ENCODE measurements at regions not wholly inside any gene's neighbourhood (a gene's known extent, or its start where the extent isn't known, plus 50 kb on each side); places are given as distances from the start of the nearest gene placed in this dataset.
A peak's percentile ranks its signal among the peaks of the same experiment; 100 is the strongest.

- Histone ChIP-seq H3K27me3 (peaks cover 0 to 11% (median 0%) of the 10 kb centered on the region in 4 donors), H3K4me3 (no peak overlapping the region), H3K27ac (no peak overlapping the region), H3K4me1 (no peaks in the 10 kb centered on the region), H3K36me3 (no peaks in the 10 kb centered on the region), H3K9me3 (no peaks in the 10 kb centered on the region)
- WGBS, 2 donors, result 76 to 84% methylated on average over 11 of the region's 11 CpGs
- no peak for FAIRE-seq
- intact Hi-C loops (cut with DNase I), result no loop called here
- DNase-seq, result peak in 2 of 6 donors; percentile 25 to 42
- ATAC-seq, result no peak
- TF ChIP-seq, protein P1, sequence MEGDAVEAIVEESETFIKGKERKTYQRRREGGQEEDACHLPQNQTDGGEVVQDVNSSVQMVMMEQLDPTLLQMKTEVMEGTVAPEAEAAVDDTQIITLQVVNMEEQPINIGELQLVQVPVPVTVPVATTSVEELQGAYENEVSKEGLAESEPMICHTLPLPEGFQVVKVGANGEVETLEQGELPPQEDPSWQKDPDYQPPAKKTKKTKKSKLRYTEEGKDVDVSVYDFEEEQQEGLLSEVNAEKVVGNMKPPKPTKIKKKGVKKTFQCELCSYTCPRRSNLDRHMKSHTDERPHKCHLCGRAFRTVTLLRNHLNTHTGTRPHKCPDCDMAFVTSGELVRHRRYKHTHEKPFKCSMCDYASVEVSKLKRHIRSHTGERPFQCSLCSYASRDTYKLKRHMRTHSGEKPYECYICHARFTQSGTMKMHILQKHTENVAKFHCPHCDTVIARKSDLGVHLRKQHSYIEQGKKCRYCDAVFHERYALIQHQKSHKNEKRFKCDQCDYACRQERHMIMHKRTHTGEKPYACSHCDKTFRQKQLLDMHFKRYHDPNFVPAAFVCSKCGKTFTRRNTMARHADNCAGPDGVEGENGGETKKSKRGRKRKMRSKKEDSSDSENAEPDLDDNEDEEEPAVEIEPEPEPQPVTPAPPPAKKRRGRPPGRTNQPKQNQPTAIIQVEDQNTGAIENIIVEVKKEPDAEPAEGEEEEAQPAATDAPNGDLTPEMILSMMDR (IDR thresholded peaks at IDR 0.05), result no peak
Measured at GRCh38 chr9:134505032-134505431, 136.6 kb upstream of the COL5A1 start.

DNA sequence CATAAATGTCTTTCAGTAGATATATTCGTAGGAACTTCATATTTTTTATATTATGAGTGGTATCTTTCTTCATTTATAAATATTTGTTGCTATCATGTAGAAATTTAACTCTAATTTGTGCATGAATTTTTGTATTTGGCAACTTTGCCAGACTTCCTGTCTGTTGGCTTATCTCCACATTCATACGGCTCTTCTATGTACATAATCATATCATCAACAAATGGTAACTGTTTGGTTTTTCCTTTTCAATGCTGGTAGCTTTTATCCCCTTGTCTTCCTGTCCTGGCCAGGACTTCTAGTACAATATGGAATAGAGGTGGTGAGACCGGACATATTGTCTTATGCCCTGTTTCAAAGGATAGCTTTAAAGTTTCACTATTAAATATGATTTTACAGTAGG, 132.3 kb upstream of the COL5A1 start:
- H3K4me1 ChIP-seq, result no peaks in the 10 kb centered on the region
- H3K27me3 ChIP-seq, result peaks cover 0 to 2% (median 0%) of the 10 kb centered on the region in 4 donors
- 45 to 52% methylated on average over 3 of the region's 3 CpGs for WGBS, 2 donors
- TF ChIP-seq, protein P1 (IDR thresholded peaks at IDR 0.05), result no peak
- intact Hi-C loops (cut with DNase I), result no loop called here
- no peak for ATAC-seq
- no peak for FAIRE-seq
- DNase-seq, result no peak
- no peak overlapping the region for H3K4me3 ChIP-seq
- no peaks in the 10 kb centered on the region for H3K36me3 ChIP-seq
- H3K9me3 ChIP-seq, result no peaks in the 10 kb centered on the region
- no peak overlapping the region for H3K27ac ChIP-seq

DNA sequence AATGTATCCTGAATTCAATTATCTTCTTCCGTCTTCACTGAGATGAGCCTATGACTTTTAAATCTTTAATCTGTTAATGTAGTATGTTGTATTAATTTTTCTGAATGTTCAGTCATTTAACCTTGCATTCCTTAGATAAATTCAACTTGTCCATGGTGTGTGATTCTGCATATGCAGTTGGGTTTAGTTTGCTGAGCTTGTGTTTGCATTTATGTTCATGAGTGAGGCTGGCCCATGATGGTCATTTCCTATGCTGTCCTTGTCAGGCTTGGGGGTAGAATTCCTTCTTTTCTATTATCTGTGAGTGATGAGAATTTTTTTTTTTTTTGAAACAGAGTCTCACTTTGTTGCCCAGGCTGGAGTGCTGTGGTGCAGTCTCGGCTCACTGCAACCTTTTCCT, 131.8 kb upstream of the COL5A1 start:
- TF ChIP-seq, protein P1 (IDR thresholded peaks at IDR 0.05), result no peak
- no peak overlapping the region for H3K4me3 ChIP-seq
- peaks cover 0 to 2% (median 0%) of the 10 kb centered on the region in 4 donors for H3K27me3 ChIP-seq
- FAIRE-seq (no peak), DNase-seq (no peak), ATAC-seq (no peak)
- no peaks in the 10 kb centered on the region for H3K4me1 ChIP-seq
- H3K36me3 ChIP-seq, result no peaks in the 10 kb centered on the region
- intact Hi-C loops (cut with DNase I), result no loop called here
- no peaks in the 10 kb centered on the region for H3K9me3 ChIP-seq
- no peak overlapping the region for H3K27ac ChIP-seq
- WGBS, 2 donors, result 79 to 88% methylated on average over 2 of the region's 2 CpGs

DNA sequence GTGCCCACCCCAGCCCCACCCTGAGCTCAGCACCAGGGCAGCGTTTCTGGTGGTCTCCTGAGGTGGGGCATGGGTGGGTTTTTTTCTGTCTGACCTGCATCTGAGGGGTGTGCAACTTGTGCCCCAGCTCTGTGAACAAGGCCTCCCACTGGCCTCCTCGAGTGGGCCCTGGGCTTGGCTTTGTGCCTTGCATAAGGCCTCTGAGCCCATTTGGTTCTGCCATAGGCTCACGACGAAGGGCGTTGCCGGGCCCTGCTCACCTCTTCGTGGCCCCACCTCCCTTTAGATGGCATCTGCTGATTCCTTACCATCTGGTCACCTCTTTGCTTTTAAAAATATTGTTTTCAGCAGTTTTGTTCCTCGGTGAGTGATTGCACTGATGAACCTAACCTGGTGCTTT, 127.1 kb upstream of the COL5A1 start:
- Histone ChIP-seq H3K4me1 (no peaks in the 10 kb centered on the region), H3K27me3 (no peaks in the 10 kb centered on the region), H3K36me3 (no peaks in the 10 kb centered on the region), H3K27ac (no peak overlapping the region), H3K9me3 (no peaks in the 10 kb centered on the region), H3K4me3 (no peak overlapping the region)
- TF ChIP-seq, protein P1 (IDR thresholded peaks at IDR 0.05), result no peak
- FAIRE-seq (no peak), ATAC-seq (no peak), DNase-seq (peak in 1 of 6 donors; percentile 20)
- WGBS, 2 donors, result 78 to 81% methylated on average over 8 of the region's 8 CpGs
- intact Hi-C loops (cut with DNase I), result no loop called here

GRCh38 chr9:134515026-134515821, 126.4 kb upstream of the COL5A1 start:
- 55 to 67% methylated on average over 14 of the region's 14 CpGs for WGBS, 2 donors
- TF ChIP-seq, protein P1 (IDR thresholded peaks at IDR 0.05), result no peak
- FAIRE-seq, result no peak

More at GRCh38 chr9:134515026-134515821, 126.4 kb upstream of the COL5A1 start:
- Histone ChIP-seq H3K27me3 (no peaks in the 10 kb centered on the region), H3K27ac (no peak overlapping the region), H3K9me3 (no peaks in the 10 kb centered on the region), H3K4me1 (no peaks in the 10 kb centered on the region), H3K4me3 (no peak overlapping the region), H3K36me3 (no peaks in the 10 kb centered on the region)
- intact Hi-C loops (cut with DNase I), result no loop called here
- ATAC-seq, result no peak
- peak in 1 of 6 donors; percentile 20 for DNase-seq

Data from pancreas (tissue), 10 donors.